ENCODE measurements at regions not wholly inside any gene's neighbourhood (a gene's known extent, or its start where the extent isn't known, plus 50 kb on each side); places are given as distances from the start of the nearest gene placed in this dataset.
A peak's percentile ranks its signal among the peaks of the same experiment; 100 is the strongest.

DNA sequence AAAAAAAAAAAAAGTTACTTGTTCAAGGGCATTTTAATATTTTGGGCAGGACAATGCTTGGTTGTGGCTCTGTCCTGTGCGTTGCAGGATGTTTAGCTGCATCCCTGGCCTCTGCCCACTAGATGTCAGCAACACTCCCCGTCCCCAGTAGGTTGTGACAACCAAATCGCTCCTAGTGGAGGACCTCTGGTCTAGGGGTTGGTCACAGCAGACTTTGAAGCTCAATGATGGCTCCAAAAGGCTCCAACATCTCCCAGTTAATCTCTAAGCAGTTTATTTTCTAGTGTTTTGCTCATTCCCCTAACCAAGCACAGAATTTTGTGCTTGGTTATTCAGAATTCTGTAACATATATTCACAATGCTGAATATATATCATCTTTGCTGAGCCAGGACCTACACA, 67.0 kb downstream of the CHRNA1 start:
- no peaks in the 10 kb centered on the region for H3K9me3 ChIP-seq (replicated peaks)
- no peak overlapping the region for H3K4me3 ChIP-seq
- H3K27me3 ChIP-seq (replicated peaks) = peaks cover 3% of the 10 kb centered on the region; the same call in 1 of the 2 replicates
- DNase-seq (ENCODE audit: low read depth in 1 of 2, low spot score in 2 of 2) = peak; percentile 38 to 73
- peaks cover 11% of the 10 kb centered on the region for H3K4me1 ChIP-seq (replicated peaks)
- H3K27ac ChIP-seq = no peak overlapping the region
- H3K36me3 ChIP-seq = no peaks in the 10 kb centered on the region

GRCh38 chr2:174694920-174695319, 69.4 kb downstream of the CHRNA1 start:
- Histone ChIP-seq H3K27me3 (replicated peaks) (peaks cover 3% of the 10 kb centered on the region; the same call in 1 of the 2 replicates), H3K9me3 (replicated peaks) (no peaks in the 10 kb centered on the region), H3K4me3 (no peak overlapping the region), H3K36me3 (0 out of 2 replicates have a peak, but pooled peaks cover 3% of the 10 kb centered on the region), H3K4me1 (replicated peaks) (no peaks in the 10 kb centered on the region; the same call in 1 of the 2 replicates), H3K27ac (no peak overlapping the region)
- DNase-seq (ENCODE audit: low read depth in 1 of 2, low spot score in 2 of 2) = no peak

DNA sequence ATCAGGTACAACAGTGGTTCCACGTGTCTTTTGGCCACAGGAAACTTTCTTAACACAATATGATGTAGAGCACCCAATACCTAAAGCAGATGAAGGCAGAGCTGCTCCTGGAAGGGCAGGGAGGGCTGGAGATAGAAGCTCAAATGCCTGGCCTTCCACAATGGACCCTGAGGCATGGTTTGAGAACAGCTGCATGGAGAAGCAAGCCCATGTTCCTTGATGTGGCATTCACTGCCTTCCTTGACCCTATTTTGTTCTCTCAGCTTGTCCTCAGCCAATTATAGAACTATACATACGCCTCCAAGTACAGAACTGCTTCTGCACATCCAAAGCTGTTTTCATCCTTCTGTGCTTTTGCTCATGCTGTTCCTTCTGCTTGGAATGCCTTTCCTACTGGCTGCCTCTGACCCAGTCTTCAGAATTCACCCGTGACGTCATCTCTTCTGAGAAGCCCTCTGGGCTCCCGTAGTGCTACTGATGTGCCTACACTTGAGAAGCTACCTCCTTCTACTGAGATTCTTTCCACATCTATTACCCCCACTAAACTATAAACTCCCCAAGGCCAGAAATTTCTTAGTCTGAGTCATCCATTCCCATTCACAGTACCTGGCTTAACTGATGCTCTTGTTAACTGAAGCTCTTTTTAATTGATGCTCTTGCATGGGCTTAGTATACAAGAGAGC, 69.9 kb downstream of the CHRNA1 start:
- H3K4me3 ChIP-seq = no peak overlapping the region
- DNase-seq (ENCODE audit: low read depth in 1 of 2, low spot score in 2 of 2) = no peak
- H3K27ac ChIP-seq = no peak overlapping the region

DNA sequence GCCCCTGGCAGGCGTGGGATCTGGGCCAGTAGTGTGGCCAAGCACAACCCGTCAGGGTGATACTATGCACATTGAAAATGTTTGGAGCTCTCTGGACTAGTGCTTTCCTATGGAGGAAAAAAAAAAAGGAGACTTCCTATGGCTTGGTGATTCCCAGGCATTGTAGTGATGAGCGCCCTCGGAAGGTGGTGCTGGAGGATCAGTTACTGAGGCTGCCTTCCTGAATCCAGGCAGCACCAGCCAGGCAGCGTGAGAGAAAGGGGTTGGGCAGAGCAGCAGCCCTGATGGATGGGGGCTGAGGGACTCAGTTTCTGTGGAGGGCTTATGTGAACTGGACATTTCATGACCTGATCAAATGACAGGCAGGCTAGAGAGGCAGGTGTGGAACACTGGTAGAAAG, 70.9 kb downstream of the CHRNA1 start:
- Histone ChIP-seq H3K27me3 (replicated peaks) (peaks cover 3% of the 10 kb centered on the region; the same call in 1 of the 2 replicates), H3K9me3 (replicated peaks) (no peaks in the 10 kb centered on the region), H3K4me3 (no peak overlapping the region), H3K27ac (no peak overlapping the region), H3K4me1 (replicated peaks) (no peaks in the 10 kb centered on the region; the same call in 1 of the 2 replicates), H3K36me3 (0 out of 2 replicates have a peak, but pooled peaks cover 3% of the 10 kb centered on the region)
- no peak for DNase-seq (ENCODE audit: low read depth in 1 of 2, low spot score in 2 of 2)

More for the DNA sequence above, 69.9 kb downstream of the CHRNA1 start:
- Histone ChIP-seq H3K36me3 (0 out of 2 replicates have a peak, but pooled peaks cover 3% of the 10 kb centered on the region), H3K9me3 (replicated peaks) (no peaks in the 10 kb centered on the region), H3K4me1 (replicated peaks) (no peaks in the 10 kb centered on the region; the same call in 1 of the 2 replicates), H3K27me3 (replicated peaks) (peaks cover 3% of the 10 kb centered on the region; the same call in 1 of the 2 replicates)

GRCh38 chr2:174692256-174692919, 71.9 kb downstream of the CHRNA1 start:
- Histone ChIP-seq H3K27me3 (replicated peaks) (peaks cover 3% of the 10 kb centered on the region; the same call in 1 of the 2 replicates), H3K4me3 (no peak overlapping the region), H3K36me3 (0 out of 2 replicates have a peak, but pooled peaks cover 3% of the 10 kb centered on the region), H3K4me1 (replicated peaks) (no peaks in the 10 kb centered on the region; the same call in 1 of the 2 replicates), H3K9me3 (replicated peaks) (no peaks in the 10 kb centered on the region), H3K27ac (no peak overlapping the region)
- DNase-seq (ENCODE audit: low read depth in 1 of 2, low spot score in 2 of 2) = no peak

DNA sequence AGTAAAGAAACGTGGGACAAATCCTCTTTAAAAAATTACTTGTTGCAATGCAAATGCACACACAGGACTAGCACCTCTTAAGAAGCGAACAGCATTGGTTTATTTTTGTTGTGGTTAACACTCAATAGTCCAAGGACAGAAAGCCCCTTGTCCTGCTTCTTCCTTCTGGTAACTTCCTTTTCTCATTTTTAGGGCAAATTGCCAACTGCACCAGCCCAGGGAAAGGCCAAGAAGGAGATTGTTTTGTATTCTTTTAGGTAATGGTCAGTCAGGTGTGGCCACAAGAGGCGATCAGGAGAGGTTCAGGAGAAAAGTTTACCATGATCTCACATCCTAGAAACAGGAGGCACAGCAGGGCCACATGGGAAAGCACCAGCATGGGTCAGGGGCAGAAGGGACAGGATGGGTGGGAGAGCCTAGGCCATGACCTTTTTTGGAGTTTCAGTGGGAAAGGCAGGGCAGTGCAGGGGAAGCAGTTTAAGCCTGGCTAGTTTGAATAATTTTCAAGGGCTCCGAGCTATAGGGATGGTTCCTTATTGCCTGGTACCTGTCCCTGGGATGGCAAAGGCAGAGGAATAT, 73.0 kb downstream of the CHRNA1 start:
- DNase-seq (ENCODE audit: low read depth in 1 of 2, low spot score in 2 of 2) = no peak
- H3K9me3 ChIP-seq (replicated peaks) = no peaks in the 10 kb centered on the region
- H3K27ac ChIP-seq = no peak overlapping the region
- peaks cover 3% of the 10 kb centered on the region; the same call in 1 of the 2 replicates for H3K27me3 ChIP-seq (replicated peaks)
- no peak overlapping the region for H3K4me3 ChIP-seq
- no peaks in the 10 kb centered on the region; the same call in 1 of the 2 replicates for H3K4me1 ChIP-seq (replicated peaks)
- 0 out of 2 replicates have a peak, but pooled peaks cover 3% of the 10 kb centered on the region for H3K36me3 ChIP-seq

GRCh38 chr2:174690026-174690425, 74.2 kb downstream of the CHRNA1 start:
- Histone ChIP-seq H3K4me1 (replicated peaks) (no peaks in the 10 kb centered on the region; the same call in 1 of the 2 replicates), H3K4me3 (no peak overlapping the region)

DNA sequence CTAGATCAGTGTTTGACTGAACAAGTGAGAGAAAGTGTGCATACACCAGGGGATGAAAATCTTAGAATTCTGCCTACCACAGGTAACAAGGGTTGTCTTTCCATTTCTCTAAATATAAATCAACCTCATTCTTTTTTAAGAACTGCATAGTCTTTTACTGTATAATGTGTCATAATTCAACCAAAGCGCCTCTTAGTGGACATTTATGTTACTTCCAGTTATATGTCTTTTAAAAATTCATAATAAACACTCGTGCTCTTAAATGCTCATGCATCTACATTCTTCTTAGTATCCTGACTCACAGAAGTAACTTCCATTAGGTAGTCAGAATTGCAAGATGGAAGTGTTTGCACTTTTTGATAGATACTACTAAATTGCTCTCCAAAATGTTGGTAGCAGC, 76.2 kb downstream of the CHRNA1 start:
- DNase-seq (ENCODE audit: low read depth in 1 of 2, low spot score in 2 of 2) = peak in 1 of 2 experiments; percentile 28
- Histone ChIP-seq H3K4me3 (no peak overlapping the region), H3K36me3 (0 out of 2 replicates have a peak, but pooled peaks cover 3% of the 10 kb centered on the region)

More at GRCh38 chr2:174690026-174690425, 74.2 kb downstream of the CHRNA1 start:
- no peaks in the 10 kb centered on the region for H3K27me3 ChIP-seq (replicated peaks)
- H3K27ac ChIP-seq = no peak overlapping the region
- no peaks in the 10 kb centered on the region for H3K9me3 ChIP-seq (replicated peaks)
- DNase-seq (ENCODE audit: low read depth in 1 of 2, low spot score in 2 of 2) = no peak
- H3K36me3 ChIP-seq = 0 out of 2 replicates have a peak, but pooled peaks cover 3% of the 10 kb centered on the region

GRCh38 chr2:174686430-174686829, 77.8 kb downstream of the CHRNA1 start:
- peaks cover 11% of the 10 kb centered on the region for H3K4me1 ChIP-seq (replicated peaks)
- no peaks in the 10 kb centered on the region; the same call in 1 of the 2 replicates for H3K9me3 ChIP-seq (replicated peaks)
- peaks cover 13% of the 10 kb centered on the region for H3K36me3 ChIP-seq
- H3K4me3 ChIP-seq = no peak overlapping the region
- no peak for DNase-seq (ENCODE audit: low read depth in 1 of 2, low spot score in 2 of 2)
- no peaks in the 10 kb centered on the region for H3K27me3 ChIP-seq (replicated peaks)
- H3K27ac ChIP-seq = no peak overlapping the region

More for the DNA sequence above, 76.2 kb downstream of the CHRNA1 start:
- no peaks in the 10 kb centered on the region for H3K27me3 ChIP-seq (replicated peaks)
- H3K27ac ChIP-seq = no peak overlapping the region
- H3K9me3 ChIP-seq (replicated peaks) = no peaks in the 10 kb centered on the region; the same call in 1 of the 2 replicates
- peaks cover 7% of the 10 kb centered on the region for H3K4me1 ChIP-seq (replicated peaks)

DNA sequence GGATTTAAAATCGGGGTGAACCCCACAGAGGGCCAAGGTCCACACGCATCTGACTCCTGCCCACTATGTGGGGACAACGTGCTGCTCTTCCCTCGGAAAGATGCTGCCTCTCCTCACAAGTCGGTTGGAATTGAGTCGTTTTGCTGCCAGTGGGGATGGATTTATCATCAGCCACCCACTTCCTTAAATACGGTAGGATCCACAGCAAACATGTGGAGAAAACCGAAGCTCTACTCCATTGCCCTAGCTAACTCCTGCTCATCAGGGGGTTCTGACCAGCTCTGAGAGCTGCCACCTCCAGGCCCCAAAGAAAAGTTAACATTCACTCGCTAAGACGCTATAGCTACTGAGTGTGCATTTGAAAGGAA, 80.9 kb downstream of the CHRNA1 start:
- DNase-seq (ENCODE audit: low read depth in 1 of 2, low spot score in 2 of 2) = peak in 1 of 2 experiments; percentile 52
- peaks cover 42% of the 10 kb centered on the region for H3K4me1 ChIP-seq (replicated peaks)
- peaks cover 18% of the 10 kb centered on the region for H3K36me3 ChIP-seq
- no peaks in the 10 kb centered on the region for H3K27me3 ChIP-seq (replicated peaks)
- H3K27ac ChIP-seq = peak overlapping the region; percentile 32
- H3K9me3 ChIP-seq (replicated peaks) = no peaks in the 10 kb centered on the region; the same call in 1 of the 2 replicates
- H3K4me3 ChIP-seq = peak overlapping the region; percentile 96

DNA sequence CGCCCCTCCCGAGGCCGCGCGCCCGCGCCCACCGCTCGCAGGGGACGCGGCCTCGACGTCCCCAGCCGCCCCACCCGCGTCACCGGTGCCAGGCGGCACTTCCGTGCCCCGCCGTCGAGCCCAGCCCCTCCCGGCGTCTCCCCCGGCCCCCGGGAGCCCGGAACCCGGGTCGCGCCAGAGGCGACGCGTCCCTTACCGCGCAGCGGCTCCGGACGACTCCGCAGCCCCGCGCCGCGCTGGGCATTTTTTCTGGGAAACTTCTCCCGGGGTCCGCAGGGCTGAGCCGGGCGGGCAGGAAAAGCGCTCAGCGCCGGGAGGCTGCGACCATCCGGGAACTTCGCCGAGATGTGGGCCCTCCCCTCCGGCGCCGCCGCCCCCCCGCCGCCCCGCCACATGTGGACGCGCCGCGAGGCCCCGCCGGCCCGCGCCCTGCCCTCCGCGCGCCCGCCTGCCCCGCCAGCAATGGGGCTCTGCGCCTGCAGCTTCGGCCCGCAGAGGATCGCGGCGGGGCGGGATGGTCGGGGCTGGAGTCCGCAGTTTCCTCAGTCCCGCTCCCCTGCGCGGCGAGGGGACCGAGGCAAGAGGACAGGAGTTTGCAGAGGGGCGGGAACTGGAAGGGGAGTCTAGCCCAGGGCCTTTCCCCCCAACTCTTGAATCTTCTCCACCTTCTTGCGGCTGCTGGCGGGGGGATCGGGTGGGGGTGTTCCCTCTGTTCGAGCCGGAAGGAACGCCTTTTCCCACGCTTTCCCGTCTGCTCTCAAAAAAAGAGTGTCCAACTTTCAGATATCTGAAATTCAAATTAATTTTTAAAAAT, 81.5 kb downstream of the CHRNA1 start:
- Histone ChIP-seq H3K4me1 (replicated peaks) (peaks cover 42% of the 10 kb centered on the region), H3K9me3 (replicated peaks) (no peaks in the 10 kb centered on the region; the same call in 1 of the 2 replicates), H3K4me3 (peak overlapping the region; percentile 96), H3K36me3 (peaks cover 18% of the 10 kb centered on the region), H3K27ac (peak overlapping the region; percentile 87), H3K27me3 (replicated peaks) (no peaks in the 10 kb centered on the region)
- DNase-seq (ENCODE audit: low read depth in 1 of 2, low spot score in 2 of 2) = peak; percentile 79 to 81

DNA sequence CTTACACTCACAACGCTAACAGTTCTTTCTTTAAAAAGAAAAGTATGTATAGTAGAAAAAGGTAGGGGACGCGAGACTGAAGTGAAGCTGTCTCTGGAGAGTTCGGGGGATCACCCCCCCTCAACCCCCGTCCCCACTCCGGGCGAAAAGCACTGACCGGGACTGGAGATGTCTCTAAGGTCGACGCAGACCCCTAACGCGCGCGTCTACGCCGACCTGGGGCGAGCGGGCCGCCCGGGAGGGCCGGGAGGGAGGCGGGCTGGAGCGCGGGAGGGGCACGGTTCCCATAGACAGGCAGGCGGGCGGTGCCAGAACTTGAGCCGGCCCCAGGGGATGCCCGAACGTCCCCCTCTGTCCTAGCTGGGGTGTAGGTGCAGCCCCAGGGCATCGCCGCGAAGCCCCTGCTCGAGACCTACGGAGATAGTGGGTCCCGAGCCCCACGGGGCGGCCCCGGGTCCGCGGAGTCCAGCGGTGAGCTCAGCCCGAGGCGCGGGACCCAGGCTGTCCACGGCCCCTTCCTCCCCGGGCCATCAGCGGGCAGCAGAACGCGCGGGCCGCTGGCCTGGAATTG, 82.2 kb downstream of the CHRNA1 start:
- Histone ChIP-seq H3K36me3 (peaks cover 20% of the 10 kb centered on the region), H3K4me1 (replicated peaks) (peaks cover 42% of the 10 kb centered on the region), H3K9me3 (replicated peaks) (no peaks in the 10 kb centered on the region; the same call in 1 of the 2 replicates), H3K27me3 (replicated peaks) (no peaks in the 10 kb centered on the region), H3K27ac (peak overlapping the region; percentile 87), H3K4me3 (peak overlapping the region; percentile 96)
- peak; percentile 54 to 80 for DNase-seq (ENCODE audit: low read depth in 1 of 2, low spot score in 2 of 2)

Data from SJSA1 (cell line).